Thoracic aorta (tissue), 2 donors: ENCODE measurements at regions not wholly inside any gene's neighbourhood (a gene's known extent, or its start where the extent isn't known, plus 50 kb on each side); places are given as distances from the start of the nearest gene placed in this dataset.
"Not testable (repeated sequence)": the region's sequence is repeated elsewhere in the genome, so short reads cannot be mapped to it uniquely, and the experiment has no call there.

Source experiments
- ATAC-seq: fragments of 150-250 bp; one replicate; pipeline ENCODE4 v1.8.0; 2017; ENCODE audit warnings: low read depth; ENCODE audit not compliant: insufficient number of reproducible peaks, low FRiP score
- DNase-seq: peaks from one replicate; pipeline ENCODE4 v3.0.0-alpha.2; 2020; ENCODE audit warnings: low spot score
- H3K27ac ChIP-seq, 2 donors: fragments of 200-600 bp; sonication (generic); 1 replicate in 1 of 2; 2 replicates in 1 of 2; pipeline ENCODE4 v1.5.1; 2016; ENCODE audit warnings: mild to moderate bottlenecking in 2 of 2, moderate library complexity in 2 of 2
- H3K27me3 ChIP-seq: fragments of 200-600 bp; sonication (generic); replicated peaks from 2 replicates; pipeline ENCODE4 v1.6.0; 2016; ENCODE audit warnings: mild to moderate bottlenecking; ENCODE audit not compliant: insufficient read depth
- H3K36me3 ChIP-seq: fragments of 200-600 bp; sonication (generic); one replicate; pipeline ENCODE4 v1.5.1; 2016
- H3K4me1 ChIP-seq, 2 donors: fragments of 200-600 bp; sonication (generic); 1 replicate in 1 of 2; 2 replicates in 1 of 2; pipeline versions ENCODE4 v1.5.1 to v1.6.0; 2016; ENCODE audit warnings: low read depth in 2 of 2, mild to moderate bottlenecking in 1 of 2; ENCODE audit not compliant: control insufficient read depth in 1 of 2
- H3K4me3 ChIP-seq: fragments of 200-600 bp; sonication (generic); 2 replicates; pipeline ENCODE4 v1.5.1; 2016; ENCODE audit warnings: mild to moderate bottlenecking
- H3K9me3 ChIP-seq: fragments of 200-600 bp; sonication (generic); 2 replicates; pipeline ENCODE4 v1.5.1; 2016
- TF ChIP-seq, protein P1 (sequence below): fragments of 200-600 bp; sonication (generic); IDR thresholded peaks from one replicate; pipeline ENCODE4 v1.5.1; 2019; ENCODE audit warnings: antibody characterized with exemption

DNA sequence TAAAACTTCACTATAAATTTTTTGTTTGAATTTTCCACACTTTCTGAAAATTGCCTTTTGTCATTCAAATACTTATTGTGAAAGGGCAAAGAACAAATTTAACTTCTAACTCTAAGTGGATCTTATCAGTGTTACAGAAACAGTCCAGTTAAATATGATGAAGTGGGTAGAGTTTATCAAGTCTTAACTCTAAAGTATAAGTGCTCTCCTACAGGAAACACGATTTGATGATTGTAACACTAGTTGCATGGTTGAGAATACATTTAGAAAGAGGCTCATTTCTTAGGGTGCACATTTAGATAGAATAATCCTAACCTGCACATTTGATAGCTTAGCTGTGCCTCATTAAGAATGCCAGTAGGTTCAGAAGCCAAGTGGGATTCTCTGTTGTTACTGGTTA is 838.3 kb upstream of the ATXN7L3B start:
- TF ChIP-seq, protein P1, sequence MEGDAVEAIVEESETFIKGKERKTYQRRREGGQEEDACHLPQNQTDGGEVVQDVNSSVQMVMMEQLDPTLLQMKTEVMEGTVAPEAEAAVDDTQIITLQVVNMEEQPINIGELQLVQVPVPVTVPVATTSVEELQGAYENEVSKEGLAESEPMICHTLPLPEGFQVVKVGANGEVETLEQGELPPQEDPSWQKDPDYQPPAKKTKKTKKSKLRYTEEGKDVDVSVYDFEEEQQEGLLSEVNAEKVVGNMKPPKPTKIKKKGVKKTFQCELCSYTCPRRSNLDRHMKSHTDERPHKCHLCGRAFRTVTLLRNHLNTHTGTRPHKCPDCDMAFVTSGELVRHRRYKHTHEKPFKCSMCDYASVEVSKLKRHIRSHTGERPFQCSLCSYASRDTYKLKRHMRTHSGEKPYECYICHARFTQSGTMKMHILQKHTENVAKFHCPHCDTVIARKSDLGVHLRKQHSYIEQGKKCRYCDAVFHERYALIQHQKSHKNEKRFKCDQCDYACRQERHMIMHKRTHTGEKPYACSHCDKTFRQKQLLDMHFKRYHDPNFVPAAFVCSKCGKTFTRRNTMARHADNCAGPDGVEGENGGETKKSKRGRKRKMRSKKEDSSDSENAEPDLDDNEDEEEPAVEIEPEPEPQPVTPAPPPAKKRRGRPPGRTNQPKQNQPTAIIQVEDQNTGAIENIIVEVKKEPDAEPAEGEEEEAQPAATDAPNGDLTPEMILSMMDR: no peak
- Histone ChIP-seq H3K27me3 (no peaks in the 10 kb centered on the region), H3K4me3 (no peak overlapping the region), H3K36me3 (no peaks in the 10 kb centered on the region), H3K4me1 (no peaks in the 10 kb centered on the region), H3K27ac (no peak overlapping the region), H3K9me3 (no peaks in the 10 kb centered on the region)
- ATAC-seq (no peak), DNase-seq (no peak)

DNA sequence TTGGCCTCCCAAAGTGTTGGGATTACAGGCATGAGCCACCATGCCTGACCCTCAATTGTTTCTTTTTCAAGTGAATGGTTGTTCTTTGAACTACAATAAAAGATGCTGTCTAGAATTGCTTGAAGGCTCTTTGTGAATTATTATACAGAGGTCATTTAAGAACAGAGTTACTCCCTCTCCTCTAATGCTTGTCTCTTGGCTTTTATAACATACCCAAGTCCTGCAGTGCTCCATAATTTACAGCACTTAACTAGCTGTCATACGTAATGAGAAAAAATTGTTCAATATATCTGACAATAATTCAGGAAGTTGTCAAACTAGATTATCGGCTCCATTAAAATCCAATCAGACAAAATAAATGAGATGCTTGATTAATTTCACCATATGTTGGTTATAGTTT is 823.0 kb upstream of the ATXN7L3B start:
- no peak for ATAC-seq

DNA sequence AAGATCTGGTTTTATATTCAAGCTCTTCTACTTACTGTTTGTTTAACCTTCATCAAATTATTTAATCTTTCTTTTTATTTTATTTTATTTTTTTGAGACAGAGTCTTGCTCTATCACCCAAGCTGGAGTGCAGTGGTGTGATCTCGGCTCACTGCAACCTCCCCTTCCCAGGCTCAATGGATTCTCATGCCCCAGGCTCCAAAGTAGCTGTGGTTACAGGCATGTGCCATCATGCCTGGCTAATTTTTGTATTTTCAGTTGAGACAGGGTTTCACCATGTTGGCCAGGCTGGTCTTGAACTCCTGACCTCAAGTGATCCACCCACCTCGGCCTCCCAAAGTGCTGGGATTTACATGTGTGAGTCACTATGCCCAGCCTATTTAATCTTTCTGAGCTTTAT is 821.5 kb upstream of the ATXN7L3B start:
- not testable (repeated sequence) for H3K9me3 ChIP-seq, H3K36me3 ChIP-seq, ATAC-seq, H3K27ac ChIP-seq, DNase-seq, H3K4me3 ChIP-seq, H3K4me1 ChIP-seq, H3K27me3 ChIP-seq

More for the DNA sequence above, 823.0 kb upstream of the ATXN7L3B start:
- TF ChIP-seq, protein P1: no peak
- Histone ChIP-seq H3K27me3 (no peaks in the 10 kb centered on the region), H3K36me3 (no peaks in the 10 kb centered on the region), H3K9me3 (no peaks in the 10 kb centered on the region), H3K27ac (no peak overlapping the region), H3K4me1 (no peaks in the 10 kb centered on the region), H3K4me3 (no peak overlapping the region)
- no peak for DNase-seq

DNA sequence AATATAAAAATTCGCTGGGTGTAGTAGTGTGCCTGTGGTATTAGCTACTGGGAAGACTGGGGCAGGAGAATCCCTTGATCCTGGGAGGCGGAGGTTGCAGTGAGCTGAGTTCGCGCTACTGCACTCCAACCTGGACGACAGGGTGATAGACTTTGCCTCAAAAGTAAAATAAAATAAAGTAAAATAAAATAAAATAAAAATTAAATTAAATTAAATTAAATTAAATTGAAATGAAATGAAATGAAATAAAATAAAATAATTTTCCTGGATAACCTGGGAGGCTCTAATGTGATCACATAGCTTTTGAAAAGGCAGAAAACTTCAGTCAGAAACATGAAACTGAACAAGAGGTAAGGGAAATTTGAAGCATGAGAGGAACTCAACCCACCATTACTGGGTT is 818.4 kb upstream of the ATXN7L3B start:
- DNase-seq (no peak), ATAC-seq (no peak)
- Histone ChIP-seq H3K27ac (no peak overlapping the region), H3K9me3 (no peaks in the 10 kb centered on the region), H3K27me3 (no peaks in the 10 kb centered on the region), H3K4me1 (no peaks in the 10 kb centered on the region), H3K4me3 (no peak overlapping the region), H3K36me3 (no peaks in the 10 kb centered on the region)
- TF ChIP-seq, protein P1: no peak

DNA sequence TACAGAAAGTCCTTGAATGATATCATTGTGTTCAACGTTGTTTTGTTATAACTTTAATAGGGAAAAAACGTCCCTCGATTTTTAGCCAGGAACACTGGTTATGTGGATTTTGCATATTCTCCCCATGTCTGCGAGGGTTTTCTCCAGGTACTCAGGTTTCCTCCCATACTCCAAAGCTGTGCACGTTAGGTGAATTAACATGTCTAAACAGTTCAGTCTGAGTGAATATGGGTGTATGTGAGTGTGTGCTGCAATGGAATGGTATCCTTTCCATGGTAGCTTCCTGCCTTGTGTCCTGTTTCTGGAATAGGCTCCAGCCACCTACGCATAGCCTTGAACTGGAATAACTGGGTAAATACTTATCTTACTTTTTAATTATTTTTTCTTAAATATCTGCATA is 810.8 kb upstream of the ATXN7L3B start:
- TF ChIP-seq, protein P1: no peak
- H3K27ac ChIP-seq: no peak overlapping the region
- H3K4me1 ChIP-seq: no peaks in the 10 kb centered on the region
- ATAC-seq (no peak), DNase-seq (no peak)
- no peaks in the 10 kb centered on the region for H3K27me3 ChIP-seq
- H3K9me3 ChIP-seq: no peaks in the 10 kb centered on the region
- no peaks in the 10 kb centered on the region for H3K36me3 ChIP-seq
- H3K4me3 ChIP-seq: no peak overlapping the region

DNA sequence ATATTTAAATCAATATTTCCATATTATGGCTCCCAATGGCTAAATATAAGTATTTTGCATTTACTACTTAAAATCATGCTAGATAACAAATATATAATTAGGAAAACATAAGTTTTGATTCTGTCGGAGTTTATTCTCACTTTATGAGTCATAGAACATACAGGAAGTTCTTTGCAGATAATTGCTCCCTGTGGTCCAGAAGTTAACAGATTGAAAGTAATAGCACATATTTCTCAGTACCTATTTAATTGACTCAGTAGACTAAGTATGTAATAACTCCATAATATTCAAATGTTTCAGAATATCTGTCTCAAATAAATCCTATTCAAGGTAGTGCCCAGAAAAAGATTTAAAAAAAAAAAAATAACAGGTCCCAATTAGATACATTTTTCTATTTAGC is 806.0 kb upstream of the ATXN7L3B start:
- Histone ChIP-seq H3K36me3 (no peaks in the 10 kb centered on the region), H3K27me3 (no peaks in the 10 kb centered on the region), H3K27ac (no peak overlapping the region), H3K9me3 (no peaks in the 10 kb centered on the region), H3K4me1 (no peaks in the 10 kb centered on the region), H3K4me3 (no peak overlapping the region)
- DNase-seq (no peak), ATAC-seq (no peak)
- TF ChIP-seq, protein P1: no peak
